Fibroblast of skin of abdomen (primary cell): ENCODE measurements at regions not wholly inside any gene's neighbourhood (a gene's known extent, or its start where the extent isn't known, plus 50 kb on each side); places are given as distances from the start of the nearest gene placed in this dataset.

Experiments
- DNase-seq: peaks from one replicate; pipeline ENCODE4 v3.0.0-alpha.2; 2013

GRCh38 chr1:112319371-112320040 lies 76.5 kb upstream of the CTTNBP2NL start:
- DNase-seq = no peak

GRCh38 chr1:112320058-112320457 lies 76.0 kb upstream of the CTTNBP2NL start:
- DNase-seq = no peak

- no peak for DNase-seq
Measured at GRCh38 chr1:112322018-112322417, 74.0 kb upstream of the CTTNBP2NL start.

GRCh38 chr1:112322983-112323678 lies 72.9 kb upstream of the CTTNBP2NL start:
- DNase-seq = no peak

- DNase-seq = no peak
Measured at GRCh38 chr1:112325504-112325903, 70.5 kb upstream of the CTTNBP2NL start.

- no peak for DNase-seq
Measured at GRCh38 chr1:112328600-112328999, 67.4 kb upstream of the CTTNBP2NL start.

GRCh38 chr1:112332176-112333150 lies 63.6 kb upstream of the CTTNBP2NL start:
- DNase-seq = no peak

GRCh38 chr1:112335351-112335750 lies 60.7 kb upstream of the CTTNBP2NL start:
- no peak for DNase-seq

GRCh38 chr1:112337028-112337531 lies 58.9 kb upstream of the CTTNBP2NL start:
- no peak for DNase-seq

GRCh38 chr1:112341986-112342385 lies 54.0 kb upstream of the CTTNBP2NL start:
- no peak for DNase-seq

- no peak for DNase-seq
Measured at GRCh38 chr1:112342558-112342957, 53.5 kb upstream of the CTTNBP2NL start.

GRCh38 chr1:112344754-112345423 lies 51.1 kb upstream of the CTTNBP2NL start:
- DNase-seq = no peak
